GM21367 (cell line): ENCODE measurements at regions not wholly inside any gene's neighbourhood (a gene's known extent, or its start where the extent isn't known, plus 50 kb on each side); places are given as distances from the start of the nearest gene placed in this dataset.
"Not testable (repeated sequence)": the region's sequence is repeated elsewhere in the genome, so short reads cannot be mapped to it uniquely, and the experiment has no call there.

Source experiments
- ATAC-seq: cut with Tn5 transposase; IDR thresholded peaks from one replicate; pipeline ENCODE4 v1.9.1; 2021; ENCODE audit not compliant: unreplicated experiment

GRCh38 chr16:47921535-47921934 lies 234.3 kb downstream of the ABCC12 start:
- no peak for ATAC-seq

- no peak for ATAC-seq
Measured at GRCh38 chr16:47920709-47921108, 235.1 kb downstream of the ABCC12 start.

GRCh38 chr16:47917118-47917517 lies 238.7 kb downstream of the ABCC12 start:
- no peak for ATAC-seq

- ATAC-seq: no peak
Measured at GRCh38 chr16:47916266-47916665, 239.5 kb downstream of the ABCC12 start.

GRCh38 chr16:47907109-47907508 lies 248.7 kb downstream of the ABCC12 start:
- ATAC-seq: no peak

- no peak for ATAC-seq
Measured at GRCh38 chr16:47905771-47906170, 250.0 kb downstream of the ABCC12 start.

DNA sequence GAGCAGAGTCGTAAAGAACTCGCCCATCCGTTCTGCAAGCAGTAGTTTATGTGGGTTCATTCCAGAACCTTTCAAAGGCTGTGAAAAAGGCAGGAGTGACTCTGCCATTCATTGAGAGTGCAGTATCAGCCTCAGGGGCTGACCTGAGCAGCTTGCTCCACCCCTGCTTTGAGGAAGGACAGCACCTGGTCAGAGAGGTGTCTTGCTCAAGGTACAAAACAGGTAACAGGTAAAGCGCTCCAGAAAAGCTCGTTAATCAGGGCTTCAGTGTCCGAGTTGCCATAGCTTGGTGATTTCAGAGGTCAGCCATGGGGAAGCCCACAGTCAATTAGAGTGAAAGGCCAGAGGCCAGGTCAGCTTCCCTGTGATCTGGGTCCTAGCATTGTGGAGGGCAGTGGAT lies 251.1 kb downstream of the ABCC12 start:
- no peak for ATAC-seq

DNA sequence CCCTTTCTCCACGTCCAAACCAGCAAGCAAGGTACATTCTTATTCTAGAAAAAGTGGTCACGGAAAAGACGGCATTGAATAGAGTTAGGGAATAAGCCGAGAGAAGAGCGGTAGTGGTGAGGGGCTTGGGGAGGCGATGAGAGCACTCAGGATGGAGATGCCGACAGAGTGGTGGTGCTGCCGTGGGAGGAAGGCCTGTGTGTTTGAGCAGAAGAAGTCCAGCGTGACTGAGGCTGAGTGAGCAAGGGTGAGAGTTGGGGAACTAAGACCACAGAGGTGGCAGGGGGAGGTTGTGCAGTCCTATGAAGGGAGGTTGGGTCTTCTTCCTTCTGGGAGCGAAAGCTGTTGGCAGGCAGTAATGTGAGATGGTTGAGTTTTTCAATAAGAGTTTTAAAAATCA lies 252.3 kb downstream of the ABCC12 start:
- no peak for ATAC-seq

GRCh38 chr16:47897105-47897504 lies 258.7 kb downstream of the ABCC12 start:
- not testable (repeated sequence) for ATAC-seq

DNA sequence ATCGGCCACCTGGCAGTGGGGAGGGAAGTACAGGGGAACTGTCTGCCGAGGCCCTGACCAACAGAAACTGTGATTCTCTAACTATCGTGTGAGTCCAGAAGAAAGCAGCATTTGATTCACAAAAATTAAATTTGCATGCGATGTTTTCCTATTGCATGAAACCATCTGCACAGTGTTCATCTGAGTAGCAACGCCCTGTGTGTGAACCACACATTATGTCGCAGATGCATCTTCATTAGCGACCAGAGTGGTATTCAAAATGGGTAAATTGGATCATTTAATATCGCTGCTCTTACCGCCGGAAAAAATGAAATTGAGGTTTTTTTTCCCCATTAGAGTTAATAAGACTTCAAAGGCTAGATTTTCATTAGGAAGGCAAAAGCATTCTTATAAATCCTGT lies 260.6 kb downstream of the ABCC12 start:
- ATAC-seq: no peak

- no peak for ATAC-seq
Measured at GRCh38 chr16:47892999-47893398, 262.8 kb downstream of the ABCC12 start.

- no peak for ATAC-seq
Measured at GRCh38 chr16:47888734-47889133, 267.1 kb downstream of the ABCC12 start.

DNA sequence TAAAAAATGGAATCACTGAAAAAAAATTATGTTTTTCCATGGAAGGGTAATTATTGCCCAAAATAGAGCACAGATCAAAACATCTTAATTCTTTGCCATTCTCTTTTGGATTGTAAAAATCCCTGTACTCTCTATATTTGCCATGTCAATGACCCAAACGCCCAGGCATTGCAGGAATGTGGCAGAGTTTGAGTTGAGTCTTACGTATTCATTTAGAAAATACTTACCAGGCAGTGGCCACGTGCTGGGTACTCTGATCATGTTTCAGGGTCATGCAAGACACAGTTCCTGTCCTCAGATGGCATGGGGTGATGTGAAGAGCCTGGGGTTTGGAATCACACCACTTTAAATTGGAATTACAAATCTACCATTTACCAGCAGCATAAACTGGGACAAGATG lies 267.7 kb downstream of the ABCC12 start:
- no peak for ATAC-seq

GRCh38 chr16:47887496-47887895 lies 268.3 kb downstream of the ABCC12 start:
- no peak for ATAC-seq

- ATAC-seq: no peak
Measured at GRCh38 chr16:47886631-47887415, 269.0 kb downstream of the ABCC12 start.

GRCh38 chr16:47886139-47886538 lies 269.7 kb downstream of the ABCC12 start:
- ATAC-seq: no peak

- ATAC-seq: no peak
Measured at GRCh38 chr16:47885489-47885888, 270.3 kb downstream of the ABCC12 start.

- no peak for ATAC-seq
Measured at GRCh38 chr16:47884116-47884725, 271.6 kb downstream of the ABCC12 start.

GRCh38 chr16:47881574-47881973 lies 274.2 kb downstream of the ABCC12 start:
- no peak for ATAC-seq

GRCh38 chr16:47880653-47881052 lies 275.1 kb downstream of the ABCC12 start:
- no peak for ATAC-seq

GRCh38 chr16:47877166-47877565 lies 278.6 kb downstream of the ABCC12 start:
- no peak for ATAC-seq

DNA sequence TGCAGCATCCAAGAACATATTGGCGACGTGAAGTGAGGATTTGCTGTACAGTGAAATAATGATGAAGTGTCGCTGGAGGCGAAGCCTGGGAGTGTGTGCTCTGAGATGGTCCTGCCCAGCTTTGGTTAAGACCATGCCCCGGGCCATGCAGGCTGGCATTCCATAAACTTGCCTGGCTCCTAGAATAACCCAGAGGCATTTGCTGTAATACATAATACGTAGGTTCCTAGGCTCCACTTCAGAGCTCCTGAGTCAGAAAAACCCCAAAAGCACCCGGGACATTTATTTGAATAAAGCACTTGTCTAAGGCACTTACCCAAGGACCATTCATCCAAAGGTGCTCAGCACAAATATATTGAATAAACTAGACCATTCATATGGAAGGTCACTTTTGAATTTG lies 279.3 kb downstream of the ABCC12 start:
- ATAC-seq: no peak

DNA sequence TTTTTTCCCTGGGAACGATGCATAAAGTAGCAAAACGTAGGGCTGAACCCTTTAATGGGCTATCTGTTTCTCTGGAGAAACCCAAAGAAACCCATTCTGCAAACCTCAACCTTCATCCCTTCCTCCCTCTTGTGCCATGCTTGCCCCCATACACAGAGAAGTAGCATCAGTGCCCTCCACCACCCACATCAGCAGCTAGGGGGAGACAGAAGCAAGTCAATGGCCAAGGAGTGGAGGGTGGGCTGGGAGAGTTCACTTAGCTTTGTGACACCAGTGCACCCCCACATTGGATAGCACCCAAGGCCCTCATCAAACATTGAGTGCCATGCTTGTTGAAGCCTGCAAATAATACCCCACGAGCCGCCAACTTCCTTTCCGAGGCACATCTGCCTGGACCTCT lies 282.4 kb downstream of the ABCC12 start:
- ATAC-seq: no peak
